NCI-H1694 treated with DMSO at 0.1 percent for 48 hours (cell line): ENCODE measurements at regions not wholly inside any gene's neighbourhood (a gene's known extent, or its start where the extent isn't known, plus 50 kb on each side); places are given as distances from the start of the nearest gene placed in this dataset.
"Not testable (repeated sequence)": the region's sequence is repeated elsewhere in the genome, so short reads cannot be mapped to it uniquely, and the experiment has no call there.

Experiments
- DNase-seq: peaks from one replicate; lab custom pipeline; 2025; lab: John Stamatoyannopoulos, UW

DNA sequence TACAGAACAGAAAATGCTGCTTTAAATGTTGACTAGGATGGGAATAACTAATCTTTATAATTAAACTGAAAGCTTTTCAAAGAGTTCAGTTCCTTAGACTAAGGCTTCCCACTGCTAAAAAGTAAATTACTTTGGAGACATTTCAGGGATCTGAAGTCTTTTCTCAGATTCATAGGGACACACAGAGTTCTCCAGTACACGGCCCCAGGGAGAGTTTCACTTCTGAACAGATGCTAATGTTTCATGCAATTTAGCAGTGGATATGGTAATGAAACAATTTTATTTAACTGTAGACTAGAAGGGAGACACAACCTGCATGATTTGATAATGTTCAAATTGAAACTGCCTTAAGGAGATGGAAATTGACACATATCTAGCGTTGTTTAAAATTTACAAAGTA is 1282.6 kb downstream of the NCAM2 start:
- DNase-seq: no peak

DNA sequence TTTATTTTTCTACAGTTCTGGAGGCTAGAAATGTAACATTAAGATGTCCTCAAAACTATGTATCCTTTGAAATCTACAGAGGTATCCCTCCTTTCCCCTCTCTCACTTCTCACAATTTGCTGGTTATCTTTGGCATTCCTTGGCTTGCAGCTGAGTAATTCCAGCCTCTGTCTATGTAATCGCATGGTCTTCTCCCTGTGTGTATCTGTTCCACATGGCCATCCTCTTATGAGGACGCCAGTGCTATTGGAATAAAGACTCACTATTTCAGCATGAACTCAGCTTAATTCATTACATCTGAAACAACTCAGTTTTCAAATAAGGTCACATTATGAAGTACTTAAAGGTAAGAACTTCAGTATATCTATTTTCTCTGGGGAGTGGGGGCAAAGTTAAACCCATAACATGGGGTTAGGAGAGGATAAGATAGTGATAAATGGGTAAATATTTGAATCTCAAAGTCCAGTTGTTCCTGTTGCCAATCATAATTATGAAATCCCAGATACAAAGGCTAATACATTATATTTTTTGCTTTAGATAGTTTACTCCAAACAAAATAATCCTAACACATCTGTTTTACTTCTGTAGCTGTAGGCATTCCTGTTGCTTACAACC is 1290.8 kb downstream of the NCAM2 start:
- DNase-seq: no peak

DNA sequence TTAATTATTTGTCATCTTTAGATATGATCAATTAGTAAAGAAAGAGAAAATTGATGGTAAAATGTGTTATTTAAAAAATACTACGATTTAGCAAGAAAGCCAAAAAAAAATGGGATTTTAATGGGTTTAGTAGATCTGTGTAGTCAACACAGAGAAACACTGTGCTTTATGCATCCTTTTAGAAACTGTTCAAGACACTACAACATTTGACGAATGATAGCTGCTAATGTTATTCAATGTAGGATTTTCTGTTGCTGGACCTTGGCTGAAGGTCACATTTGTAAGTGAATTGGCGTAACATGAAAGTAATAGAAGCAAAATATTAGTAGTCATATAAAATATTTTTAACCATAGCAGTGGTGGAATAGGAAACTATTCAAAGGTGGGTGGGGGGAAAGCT is 1293.9 kb downstream of the NCAM2 start:
- no peak for DNase-seq

DNA sequence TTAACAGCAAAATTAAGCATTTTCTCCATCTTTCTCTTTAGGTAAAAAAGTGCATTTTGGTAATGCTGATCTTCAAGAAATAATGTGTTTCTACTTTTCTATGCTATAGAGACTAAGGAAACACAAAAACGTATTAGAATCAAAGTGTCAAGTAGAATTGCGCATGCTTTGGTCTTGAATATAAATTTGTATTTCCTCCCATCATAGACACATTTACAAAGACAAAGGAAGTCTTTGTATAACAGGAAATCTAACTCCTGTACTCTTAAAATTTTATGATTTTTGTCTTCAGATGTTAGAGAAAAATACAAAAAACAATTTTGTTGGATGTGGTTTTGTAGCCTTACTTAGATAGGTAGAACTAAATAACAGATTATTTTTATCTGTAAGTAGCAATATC is 1299.4 kb downstream of the NCAM2 start:
- no peak for DNase-seq

DNA sequence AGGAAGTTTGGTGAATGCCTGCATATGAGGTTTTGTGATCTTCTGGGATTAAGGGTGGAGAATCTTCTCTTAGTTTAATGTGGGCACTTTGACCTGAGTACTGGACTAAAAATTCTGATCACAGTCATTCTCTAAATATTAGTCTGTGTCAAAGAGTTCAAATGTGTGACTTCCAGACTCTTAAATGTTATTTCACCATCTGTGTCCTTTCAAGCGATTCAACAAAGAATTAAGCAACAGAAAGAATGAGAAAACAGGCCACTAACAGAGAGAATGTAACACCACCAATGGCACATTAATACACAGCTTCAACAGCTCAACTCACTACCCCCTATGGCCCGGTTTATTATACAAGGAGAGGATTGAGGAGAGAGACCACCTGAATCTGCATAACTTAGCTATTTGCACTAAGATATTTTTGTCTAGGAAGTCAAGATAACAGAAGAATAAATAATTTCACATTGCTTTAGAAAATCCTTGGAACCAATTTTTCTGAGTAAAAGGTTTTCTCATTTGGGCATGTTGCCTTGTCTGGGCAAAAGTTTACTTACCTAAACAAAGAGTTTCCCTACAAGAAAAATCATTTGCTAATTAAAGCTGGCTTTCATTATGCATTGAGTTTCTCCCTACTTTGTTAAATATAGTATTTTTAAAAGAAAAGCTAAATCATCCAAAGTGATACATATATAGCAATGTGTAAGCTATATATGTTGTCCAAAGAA is 1313.7 kb downstream of the NCAM2 start:
- DNase-seq: no peak

DNA sequence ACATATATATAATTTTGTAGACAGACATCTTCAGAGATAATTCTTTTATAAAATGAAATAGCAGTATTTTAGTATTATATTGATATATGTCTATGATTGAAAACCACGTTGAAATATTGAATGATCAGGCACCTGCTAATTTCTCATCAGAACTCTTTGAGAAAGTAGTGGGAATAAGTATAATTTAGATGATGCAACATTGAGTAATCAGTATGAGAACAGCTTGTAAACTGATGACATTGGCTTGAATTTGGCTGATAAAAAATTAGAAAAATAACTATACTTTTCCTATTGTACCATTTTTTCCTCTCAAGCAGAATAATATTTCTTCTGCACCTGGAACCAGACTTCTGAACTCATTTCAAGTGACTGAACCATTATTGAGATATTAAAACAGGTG is 1316.8 kb downstream of the NCAM2 start:
- DNase-seq: no peak

DNA sequence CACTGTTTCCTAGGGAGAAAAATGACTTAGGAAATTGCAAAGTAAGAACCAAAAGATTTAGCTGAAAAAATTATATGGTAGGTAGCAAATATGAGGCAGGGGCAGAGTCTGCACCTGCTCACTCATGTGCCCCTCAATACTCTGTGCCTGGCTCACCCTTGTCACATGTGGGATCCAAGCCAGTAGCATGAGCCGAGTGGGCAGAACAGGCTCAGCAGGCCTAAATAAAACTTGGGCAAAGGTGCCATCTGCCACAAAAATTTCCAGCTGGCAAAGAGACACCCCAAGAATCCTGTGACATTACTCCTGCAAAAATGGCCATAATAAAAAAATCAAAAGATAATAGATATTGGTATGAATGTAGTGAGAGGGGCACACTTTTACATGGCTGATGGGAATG is 1321.2 kb downstream of the NCAM2 start:
- DNase-seq: no peak

DNA sequence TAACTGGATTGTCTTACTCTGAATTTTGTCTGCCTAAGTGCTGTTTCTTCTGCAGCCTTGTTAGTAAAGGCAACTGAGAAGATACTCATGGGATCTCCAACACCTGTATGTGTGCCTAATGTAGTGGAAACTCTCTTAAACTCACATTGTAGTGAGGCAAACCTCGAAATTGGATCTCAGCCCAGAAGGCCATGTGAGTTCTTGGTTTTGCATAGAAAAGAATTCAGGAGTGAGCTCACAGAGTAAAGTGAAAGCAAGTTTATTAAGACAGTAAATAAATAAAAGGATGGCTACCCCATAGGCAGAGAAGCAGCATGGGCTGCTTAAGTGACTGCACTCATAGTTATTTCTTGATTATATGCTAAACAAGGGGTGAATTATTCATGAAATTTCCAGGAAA is 1344.7 kb downstream of the NCAM2 start:
- DNase-seq: no peak

DNA sequence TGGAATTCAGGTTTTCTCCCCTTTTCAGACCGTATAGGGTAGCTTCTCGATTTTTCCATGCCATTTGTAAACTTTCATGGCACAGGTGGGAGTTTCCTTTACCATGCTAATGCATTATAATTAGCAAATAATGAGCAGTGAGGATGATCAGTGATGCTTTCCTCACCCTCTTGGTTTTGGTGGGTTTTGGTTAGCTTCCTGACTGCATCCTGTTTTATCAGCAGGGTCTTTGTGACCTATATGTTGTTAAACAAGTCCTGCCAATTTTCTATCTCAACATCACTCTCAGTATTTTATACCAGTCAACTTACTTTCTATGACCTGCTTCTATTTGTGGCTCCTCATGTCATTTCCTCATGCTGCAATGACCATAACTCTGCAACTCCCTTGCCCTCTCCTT is 1345.1 kb downstream of the NCAM2 start:
- DNase-seq: no peak

DNA sequence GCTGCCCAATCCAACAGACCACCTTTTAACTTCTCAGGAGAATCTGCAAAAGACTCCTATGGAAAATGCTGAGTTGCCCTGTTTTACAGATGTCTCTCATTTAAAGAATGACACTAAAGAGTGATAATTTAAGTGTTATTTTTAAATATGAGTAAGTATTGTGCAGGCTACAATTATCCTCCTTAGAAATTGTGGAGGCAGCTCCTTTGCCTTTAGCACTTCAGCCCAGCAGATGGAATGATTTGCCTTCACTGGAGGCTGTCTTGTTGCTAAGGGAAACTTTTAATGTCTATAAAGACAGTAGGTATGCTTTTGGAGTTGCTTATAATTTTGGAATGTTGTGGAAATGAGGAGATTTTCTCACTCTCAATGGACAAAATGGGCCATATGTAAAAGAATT is 1345.5 kb downstream of the NCAM2 start:
- DNase-seq: no peak

DNA sequence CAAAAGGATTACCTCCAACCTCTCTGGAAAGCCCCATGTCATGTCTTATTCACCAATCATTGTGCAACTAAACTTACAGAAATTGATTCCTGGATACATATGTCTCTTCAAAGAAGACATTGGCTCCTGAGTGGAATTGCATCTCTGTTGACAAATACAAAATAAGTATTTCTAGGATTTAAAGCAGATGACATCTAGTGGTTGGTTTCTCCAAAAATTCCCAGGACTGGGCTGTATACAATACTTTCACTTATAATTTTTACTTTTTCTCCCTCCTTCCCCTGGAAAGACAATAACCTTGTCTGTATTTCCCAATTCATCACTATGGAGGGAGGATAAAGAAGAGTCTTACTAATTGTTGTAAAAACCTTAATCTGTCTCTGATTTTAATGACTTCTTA is 1347.4 kb downstream of the NCAM2 start:
- DNase-seq: no peak

DNA sequence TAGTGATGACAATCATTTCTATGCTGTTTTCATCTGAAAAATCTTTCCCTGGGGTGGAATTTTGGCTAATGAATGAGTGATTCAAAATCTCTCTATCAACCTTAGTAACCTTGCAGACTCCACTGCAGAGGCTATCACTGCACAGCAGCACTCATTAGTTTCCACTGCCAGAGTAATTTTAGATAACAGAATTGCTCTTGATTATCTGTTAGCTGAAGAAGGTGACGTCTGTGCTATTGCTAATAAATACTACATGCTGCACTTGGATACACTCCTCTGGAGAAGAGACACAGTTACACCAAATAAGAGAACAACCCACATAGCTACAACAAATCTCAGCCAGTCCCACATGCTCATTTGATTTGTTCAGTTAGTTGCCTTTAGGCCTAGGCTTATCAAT is 1348.4 kb downstream of the NCAM2 start:
- DNase-seq: no peak

DNA sequence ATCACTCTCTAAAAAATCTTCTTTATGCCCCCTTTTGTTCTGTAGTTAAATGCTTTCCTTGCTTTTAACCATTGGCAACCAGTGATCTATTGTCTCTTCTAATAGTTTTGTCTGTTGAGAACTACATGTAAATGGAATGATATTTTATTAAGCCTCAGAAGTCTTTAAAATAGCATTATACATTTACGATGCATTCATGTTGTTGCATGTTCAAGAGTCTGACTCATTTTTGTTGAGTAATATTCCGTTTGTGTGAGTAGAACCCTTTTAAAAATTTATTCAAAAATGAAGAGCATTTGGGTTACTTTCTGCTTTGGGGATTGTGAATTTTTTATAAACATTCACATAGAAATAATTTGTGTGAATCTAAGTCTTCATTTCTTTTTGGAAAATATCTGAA is 1352.9 kb downstream of the NCAM2 start:
- DNase-seq: no peak

DNA sequence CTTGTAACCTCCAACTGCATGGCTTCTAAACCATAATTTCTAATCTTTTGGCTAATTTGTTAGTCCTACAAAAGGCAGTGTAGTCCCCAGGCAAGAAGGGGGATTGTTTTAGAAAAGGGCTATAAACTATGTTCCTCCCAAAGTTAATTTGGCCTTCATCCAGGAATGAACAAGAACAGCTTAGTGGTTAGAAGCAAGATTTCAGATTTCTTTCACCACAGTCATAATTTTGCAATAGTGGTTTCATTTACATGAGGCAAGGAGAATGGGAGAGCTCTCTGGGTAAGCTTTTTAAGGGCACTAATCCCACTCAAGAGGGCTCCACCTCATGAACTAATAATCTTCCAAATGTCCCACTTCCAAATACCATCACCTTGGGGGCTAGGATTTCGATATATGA is 1353.9 kb downstream of the NCAM2 start:
- DNase-seq: no peak

DNA sequence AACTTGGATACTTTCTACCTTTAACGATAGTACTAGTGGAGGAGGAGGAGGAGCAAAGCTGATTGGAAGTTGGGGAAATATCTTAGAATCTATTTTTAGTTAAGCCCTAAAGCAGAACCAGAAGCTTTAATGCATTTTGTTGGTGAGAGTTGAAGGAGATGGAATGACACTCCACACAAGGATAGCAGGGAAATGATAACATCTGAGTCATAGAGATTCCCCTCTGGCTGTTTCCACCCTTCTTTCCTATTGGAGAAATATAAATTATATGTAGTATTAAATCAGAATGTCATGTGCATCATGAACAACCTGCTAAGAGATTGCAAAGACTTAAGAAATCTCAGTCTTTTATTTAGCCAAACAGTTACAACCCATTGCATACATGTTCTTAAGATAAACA is 1357.7 kb downstream of the NCAM2 start:
- no peak for DNase-seq

DNA sequence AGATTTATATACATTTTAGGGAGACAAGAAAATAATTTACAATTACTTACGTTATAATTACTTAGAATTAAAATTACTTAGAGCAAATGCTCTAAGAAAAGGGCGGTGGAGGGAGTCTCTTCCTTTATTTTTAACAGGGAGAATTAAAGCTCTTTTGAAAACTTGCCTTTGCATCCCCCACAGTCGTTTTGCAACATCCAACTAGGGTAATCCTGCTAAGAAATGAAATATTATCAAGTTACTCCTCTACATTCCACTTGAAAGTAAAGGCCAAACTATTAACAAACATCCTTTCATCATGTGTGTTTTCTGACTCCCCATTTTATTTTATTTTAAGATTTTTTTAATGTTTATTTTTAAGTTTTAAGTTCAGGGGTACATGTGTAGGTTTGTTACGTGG is 1358.5 kb downstream of the NCAM2 start:
- no peak for DNase-seq

DNA sequence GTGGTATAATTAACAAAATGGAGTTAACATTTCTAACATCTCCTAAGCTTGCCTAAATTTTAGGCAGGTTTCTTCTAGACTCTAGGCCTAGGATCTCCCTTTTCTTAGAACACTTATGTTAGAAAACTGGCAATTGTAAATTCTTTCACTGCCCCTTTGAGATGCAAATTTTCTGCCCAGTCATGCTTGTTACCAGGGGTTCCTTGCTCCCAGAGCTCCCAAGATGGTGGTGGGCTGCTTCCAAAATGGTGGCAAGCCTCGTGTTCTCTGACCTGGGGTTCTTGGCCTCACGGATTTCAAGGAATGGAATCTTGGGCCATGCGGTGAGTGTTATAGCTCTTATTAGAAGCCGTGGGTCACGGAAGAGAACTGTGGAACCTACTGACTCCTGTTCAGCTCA is 1361.4 kb downstream of the NCAM2 start:
- not testable (repeated sequence) for DNase-seq

DNA sequence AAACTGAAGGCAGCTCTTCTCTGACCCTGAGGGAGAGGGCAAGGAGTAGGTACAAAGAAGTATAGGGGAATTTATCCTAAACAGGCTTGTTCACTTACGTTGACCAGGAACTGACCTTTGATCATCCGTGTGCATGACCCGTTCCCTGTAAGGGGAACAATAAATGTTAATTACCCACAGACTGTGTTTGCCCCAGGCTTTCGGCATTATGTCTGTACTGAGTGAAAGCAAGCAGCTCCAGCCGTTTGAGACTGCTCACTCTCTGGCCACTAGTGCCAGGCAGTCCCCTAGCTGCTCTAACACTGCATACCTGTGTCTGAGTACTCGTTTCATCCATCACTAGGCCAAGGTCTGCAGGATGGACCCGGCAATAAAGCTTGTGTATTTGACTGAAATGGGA is 1365.3 kb downstream of the NCAM2 start:
- no peak for DNase-seq

DNA sequence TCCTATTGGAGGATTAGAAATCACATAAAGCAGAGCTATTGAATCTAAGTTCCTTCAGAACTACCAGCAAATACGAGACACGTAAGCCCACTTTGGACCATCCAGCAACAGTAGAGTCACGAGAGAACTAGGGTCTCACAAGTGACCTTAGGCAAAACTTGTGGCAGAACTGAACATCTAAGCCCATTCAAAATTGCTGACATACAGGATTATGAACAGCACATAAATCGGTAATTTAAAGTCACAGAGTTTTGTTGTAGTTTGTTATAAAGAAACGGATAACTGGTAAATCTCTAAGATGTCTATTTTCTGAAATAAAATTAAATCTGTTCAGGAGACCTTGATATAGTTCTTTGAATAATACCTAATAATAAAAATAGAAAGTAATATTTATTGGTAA is 1366.0 kb downstream of the NCAM2 start:
- no peak for DNase-seq

DNA sequence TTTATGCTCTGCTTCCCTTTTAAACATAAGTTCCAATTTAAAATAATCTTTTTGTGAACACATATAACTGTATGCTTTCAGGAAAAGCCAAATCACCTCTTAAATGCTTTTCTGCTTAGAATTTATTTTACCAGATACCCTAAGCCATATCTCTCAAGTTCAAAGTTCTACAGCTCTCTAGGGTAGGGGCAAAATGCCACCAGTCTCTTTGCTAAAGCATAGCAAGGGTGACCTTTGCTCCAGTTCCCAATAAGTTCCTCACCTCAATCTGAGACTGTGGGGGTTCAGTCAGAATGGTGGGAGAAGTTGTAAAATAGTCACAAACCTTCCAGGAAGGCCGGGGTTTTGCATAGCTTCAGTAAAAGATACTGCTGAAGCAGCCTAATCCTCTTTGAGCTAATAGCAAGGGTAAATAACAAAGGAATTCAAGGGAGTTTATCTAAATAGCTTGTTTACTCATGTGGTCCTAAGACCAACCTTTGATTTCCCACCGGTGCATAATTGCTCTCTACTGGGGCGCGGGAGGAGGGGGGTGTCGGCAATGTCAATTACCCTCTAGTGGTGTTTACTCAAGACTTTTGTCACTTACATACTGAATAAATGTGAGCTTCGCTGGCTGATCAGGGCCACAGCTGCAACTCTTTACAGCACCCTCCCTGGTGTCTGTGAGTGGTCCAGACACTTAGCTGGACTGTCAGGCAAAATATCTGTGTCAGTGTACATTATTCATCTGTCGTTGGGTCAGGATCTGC is 1376.2 kb downstream of the NCAM2 start:
- DNase-seq: no peak

DNA sequence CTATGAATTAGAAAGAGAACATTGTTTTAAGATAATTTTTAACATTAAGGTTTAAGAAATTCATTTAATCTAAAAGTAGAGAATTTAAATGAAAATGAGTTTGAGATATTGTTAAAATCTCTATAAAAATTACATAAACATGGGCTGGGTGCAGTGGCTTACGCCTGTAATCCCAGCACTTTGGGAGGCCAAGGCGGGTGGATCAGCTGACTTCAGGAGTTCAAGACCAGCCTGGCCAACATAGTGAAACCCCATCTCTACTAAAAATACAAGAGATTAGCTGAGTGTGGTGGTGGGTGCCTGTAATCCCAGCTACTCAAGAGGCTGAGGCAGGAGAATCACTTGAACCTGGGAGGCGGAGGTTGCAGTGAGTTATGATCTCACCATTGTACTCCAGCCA is 1379.6 kb downstream of the NCAM2 start:
- DNase-seq: not testable (repeated sequence)

DNA sequence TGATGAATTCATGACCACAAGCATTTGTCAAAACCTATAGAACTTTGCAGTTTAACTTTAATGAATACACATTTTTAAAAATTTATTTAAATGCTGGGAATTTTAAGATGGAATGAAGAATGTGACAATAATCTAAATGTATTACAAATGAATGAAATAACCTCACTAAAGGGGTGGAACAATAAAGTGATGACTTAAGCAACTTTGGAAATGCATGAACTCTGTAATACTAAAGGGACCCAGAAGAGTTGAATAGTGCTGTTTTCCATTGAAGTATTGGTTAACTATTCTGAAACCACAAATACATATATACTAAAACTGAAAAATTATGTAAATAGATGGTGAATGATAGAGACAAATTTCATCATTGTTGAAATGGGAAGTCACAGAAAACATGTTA is 1395.1 kb downstream of the NCAM2 start:
- DNase-seq: no peak

DNA sequence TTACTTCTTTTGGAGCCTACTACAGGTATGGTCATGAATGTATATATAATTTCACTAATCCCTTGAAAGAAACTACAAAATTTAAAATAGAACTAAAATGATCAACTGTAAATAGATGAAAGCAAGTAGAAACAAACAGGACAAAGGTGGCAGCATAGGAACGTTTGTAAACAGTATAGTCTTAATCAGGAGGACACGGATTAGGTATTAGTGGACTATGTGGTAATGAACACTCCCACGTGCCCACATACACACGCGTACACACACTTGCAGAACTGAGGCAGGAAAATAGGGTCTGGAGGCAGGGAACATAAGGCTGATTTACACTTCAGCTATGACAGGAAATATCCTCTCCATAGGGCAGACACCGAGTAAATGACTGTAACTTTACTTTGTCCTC is 1397.8 kb downstream of the NCAM2 start:
- no peak for DNase-seq
